NCI-H524 (cell line): ENCODE measurements at regions not wholly inside any gene's neighbourhood (a gene's known extent, or its start where the extent isn't known, plus 50 kb on each side); places are given as distances from the start of the nearest gene placed in this dataset.
"Not testable (repeated sequence)": the region's sequence is repeated elsewhere in the genome, so short reads cannot be mapped to it uniquely, and the experiment has no call there.

Experiments used
- DNase-seq, 2 experiments: peaks; one replicate each; lab custom pipeline; 2025; lab: John Stamatoyannopoulos, UW

DNA sequence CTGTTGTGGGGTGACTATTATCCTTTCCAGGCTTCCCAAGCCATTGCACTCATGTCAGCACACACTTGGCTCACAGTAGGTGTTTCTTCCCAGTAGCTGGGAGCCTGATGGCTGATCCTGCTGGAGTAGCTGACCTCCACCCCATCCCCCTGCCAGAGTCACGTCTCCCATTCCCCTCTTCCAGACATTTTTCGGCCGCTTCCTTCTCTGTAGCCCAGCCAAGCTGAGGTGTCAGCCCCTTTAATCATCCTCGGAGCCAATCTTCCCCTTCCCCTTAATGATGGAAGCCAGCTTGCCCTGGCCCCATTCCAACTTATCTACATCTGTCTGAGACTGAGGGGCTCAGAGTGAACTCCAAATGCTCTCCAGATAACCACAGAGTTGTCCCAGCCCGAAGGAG is 550.7 kb downstream of the MN1 start:
- no peak for DNase-seq

DNA sequence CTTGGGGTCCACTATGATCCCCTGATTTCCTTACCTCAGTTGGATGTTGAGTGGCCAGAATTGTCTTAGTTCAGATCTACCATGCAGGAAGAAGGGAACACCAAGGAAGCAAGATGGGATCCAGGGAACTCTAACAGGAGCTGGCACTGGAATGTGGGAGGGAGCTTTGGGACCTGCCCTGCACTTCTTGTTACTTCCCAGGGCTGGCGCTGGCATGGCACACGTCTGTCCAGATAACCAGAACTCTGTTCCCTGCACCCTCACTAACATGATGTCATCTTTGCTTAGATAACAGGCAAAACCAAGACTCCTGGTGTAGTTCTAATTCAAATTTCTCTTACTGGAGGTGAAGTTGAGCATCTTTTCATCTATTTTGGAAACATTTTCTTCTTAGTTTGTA is 550.0 kb downstream of the MN1 start:
- DNase-seq, result no peak

DNA sequence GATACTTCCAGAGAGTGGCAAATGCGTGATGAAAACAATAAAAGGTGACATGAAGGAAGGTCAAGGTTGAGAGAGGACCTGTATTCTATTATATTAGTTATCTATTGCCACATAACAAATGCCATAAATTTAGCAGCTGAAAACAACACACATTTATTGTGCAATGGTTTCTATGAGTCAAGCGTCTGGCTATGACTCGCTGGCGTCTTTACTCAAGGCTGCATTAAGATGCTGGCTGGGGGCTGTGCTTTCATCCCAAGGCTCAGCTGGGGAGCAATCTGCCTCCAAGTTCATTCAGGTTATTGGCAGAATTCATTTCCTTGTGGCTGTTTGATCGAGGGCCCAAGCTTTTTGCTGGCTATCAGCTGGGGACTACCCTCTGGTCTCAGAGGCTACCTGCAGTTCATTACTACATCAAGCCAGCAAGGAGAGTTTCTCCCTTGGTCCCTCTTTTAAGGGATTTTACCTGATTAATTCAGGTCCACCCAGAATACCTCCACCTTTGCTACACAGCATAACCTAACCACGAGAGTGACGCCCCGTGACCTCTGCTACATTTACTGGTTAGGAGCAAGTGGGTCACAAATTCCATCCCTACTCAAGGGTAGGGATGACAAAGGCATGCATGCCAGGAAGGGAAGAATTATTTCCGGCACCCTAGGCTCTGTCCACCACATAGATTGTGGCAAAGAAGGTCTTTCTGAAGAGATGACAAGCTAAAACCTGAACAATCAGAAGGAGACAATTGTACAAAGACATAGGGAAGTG is 549.1 kb downstream of the MN1 start:
- DNase-seq, result no peak

DNA sequence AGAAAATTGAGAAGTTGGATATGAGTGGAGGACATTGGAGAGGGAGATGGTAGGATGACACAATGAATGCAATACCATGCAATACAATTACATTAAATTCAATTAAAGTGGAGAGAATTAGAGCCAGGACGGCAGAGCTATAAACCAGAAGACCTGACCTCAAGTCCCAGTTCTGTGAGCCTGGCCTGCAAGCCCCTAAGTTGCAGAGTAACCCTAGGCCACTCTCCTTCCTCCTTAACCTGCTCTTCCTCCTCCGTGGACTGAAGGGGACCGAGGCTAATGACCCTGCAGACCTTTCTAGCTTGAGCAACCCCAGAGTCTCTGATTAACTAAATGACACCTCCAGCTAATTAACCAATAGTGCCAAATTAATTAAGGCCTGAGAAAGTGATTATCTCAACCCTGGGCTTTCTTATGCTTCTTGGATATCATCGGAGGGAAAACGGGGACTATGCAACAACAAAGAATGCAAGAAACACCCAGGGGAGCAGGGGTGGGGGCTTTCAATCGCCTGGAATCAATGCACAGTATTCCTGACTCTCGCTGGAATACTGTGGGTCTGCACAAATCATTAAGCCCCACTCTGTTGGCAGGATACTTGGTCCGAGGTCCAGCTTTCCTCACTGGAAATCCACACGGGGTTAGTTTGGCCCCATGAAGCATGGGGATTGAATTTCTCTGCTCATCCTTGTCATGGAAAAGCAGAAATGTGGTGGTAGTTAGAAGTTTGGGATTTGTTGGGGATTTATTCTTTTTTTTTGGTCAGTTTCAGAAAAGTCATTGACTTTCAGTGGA is 548.3 kb downstream of the MN1 start:
- no peak for DNase-seq

DNA sequence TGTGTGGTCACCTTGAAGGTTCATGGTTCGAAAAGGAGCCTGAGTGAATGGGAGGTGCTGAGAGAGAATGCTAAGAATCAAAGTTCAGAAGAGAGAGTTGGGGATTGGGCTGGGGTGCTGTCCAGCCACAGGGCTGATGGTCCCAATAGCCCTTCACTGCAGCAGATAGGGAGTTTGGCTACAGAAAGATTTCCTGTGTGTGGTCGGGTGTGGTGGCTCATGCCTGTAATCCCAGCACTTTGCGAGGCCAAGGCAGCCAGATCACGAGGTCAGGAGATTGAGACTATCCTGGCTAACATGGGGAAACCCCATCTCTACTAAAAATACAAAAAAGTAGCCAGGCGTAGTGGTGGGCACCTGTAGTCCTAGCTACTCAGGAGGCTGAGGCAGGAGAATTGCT is 547.5 kb downstream of the MN1 start:
- DNase-seq, result not testable (repeated sequence)

DNA sequence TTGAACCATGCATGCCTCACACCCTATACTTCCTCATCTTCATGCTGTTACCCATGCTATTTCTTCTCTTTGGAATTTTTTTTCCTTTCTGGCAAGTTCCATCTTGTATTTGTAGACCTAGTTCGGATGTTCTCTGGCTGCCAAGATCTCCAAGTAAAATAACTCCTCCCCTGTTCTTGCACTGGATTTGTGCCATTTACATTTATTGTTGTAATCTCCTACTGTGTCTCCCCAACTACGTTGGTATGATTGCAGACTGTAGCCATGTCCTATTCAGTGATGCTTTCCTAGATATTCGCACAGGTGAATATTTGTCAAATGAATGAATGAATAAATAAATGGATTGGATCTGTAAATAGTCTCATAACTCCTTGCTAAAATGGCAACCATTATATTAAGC is 546.0 kb downstream of the MN1 start:
- DNase-seq, result no peak

DNA sequence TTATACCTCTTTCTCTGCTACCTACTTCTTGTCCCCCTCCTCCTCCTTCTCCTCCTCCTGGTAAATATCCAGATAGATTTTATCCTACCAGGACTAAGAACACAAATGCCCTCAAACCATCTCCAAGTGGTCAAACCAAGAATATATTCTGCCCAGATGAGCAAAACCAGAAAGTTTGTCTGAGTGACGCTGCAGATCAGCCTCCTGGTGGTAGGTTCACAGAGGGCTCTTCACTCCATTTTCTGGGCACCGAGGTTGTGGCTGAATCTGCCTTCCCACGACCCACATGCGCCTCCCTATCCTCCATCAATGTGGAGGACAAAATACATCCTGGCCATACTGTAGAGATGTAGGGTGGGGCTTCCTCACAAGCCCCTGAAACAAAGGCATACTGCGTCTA is 543.6 kb downstream of the MN1 start:
- DNase-seq, result no peak

DNA sequence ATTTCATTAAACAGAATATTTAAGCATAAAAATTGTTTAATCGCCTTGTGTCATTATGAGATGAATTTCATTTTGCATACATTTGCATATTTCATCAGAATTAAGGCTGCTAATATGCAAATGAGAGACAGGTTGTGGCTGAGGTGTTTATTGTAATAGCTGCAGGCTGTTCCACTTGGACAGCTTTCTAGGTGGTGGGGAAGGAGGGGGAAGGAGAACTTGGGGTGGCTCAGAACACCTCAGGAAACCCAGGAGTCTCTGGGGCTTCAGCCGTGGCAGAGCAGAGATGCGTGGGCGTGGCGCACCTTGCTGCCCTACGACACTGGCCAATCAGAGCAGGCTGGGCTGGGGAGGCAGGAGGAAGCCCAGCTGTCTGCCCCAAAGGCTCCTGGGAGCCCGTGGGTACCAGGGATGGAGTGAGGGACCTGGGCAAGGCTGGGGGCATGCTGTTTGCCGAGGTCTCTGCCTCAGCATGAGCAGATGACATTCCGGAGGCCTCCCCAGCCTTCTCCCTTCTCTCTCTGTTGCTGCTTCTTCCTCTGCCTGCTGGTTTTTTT is 542.9 kb downstream of the MN1 start:
- peak in 1 of 2 experiments; percentile 34 for DNase-seq

DNA sequence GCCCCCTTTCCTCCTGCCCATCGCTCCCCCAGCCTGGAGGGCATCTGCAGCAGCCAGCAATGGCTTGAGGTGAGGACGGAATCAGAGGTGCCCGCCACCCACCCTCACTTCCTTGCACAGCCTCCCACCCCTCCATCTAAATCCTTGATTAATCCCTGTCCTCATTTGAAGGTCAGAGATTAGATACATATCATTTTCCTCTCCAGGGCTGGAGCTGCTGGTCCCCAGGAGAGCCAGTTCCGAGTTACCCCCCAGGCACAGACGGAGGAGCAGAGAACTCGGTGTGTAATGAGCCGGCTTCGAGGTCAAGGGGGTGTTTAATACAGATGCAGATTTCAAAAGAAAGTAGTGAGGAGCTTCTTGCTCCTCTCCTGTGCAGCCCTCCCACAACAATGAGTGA is 542.1 kb downstream of the MN1 start:
- DNase-seq, result peak in 1 of 2 experiments; percentile 52

DNA sequence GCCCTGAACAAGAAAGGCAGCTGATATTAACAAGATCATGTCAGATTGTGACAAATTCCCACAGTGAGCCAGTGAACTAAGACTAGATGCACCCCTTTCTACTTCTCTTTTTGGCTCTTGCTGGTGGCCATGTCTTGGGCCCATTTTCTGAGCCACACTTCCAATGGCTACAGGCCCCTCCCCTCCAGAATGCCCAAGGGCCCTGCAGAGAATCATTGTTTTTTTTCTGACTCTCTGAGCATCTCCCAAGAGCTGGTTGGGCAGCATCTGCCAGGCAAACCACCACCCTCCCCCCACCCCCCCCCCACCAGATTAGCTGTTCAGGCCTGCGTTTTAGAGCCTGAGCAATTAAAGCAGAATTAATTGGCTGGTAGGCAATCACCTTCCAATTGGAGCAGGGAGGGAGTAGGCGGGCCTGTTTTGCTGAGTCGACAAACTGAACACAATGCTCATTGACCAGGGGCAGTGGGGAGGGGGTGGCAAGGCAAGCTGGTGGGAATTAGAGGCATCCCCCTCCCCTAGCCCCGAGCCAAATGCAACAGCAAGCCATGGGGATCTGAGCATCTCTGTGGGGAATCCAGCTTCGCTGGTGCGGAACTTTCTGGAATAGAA is 541.4 kb downstream of the MN1 start:
- peak; percentile 60 to 68 for DNase-seq

DNA sequence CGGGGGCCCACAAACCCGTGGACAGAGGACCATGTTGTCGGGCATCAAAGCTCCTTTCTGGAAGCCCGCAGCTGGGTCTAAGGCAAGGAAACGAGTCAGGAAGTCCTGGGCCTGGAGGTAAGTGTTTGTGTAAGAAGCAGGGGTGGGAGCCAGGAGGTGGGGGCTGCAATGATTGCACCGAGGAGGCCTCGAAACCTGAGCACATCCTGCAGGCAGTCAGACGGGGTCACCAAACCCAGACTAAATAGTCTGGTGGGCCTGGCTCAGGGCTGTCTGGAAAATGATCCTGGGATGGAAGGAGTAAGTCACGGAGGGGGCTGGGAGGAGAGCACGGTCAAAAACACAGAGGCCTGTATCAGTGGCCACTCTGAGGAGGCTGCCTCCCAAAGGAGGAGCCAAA is 539.2 kb downstream of the MN1 start:
- DNase-seq, result no peak

DNA sequence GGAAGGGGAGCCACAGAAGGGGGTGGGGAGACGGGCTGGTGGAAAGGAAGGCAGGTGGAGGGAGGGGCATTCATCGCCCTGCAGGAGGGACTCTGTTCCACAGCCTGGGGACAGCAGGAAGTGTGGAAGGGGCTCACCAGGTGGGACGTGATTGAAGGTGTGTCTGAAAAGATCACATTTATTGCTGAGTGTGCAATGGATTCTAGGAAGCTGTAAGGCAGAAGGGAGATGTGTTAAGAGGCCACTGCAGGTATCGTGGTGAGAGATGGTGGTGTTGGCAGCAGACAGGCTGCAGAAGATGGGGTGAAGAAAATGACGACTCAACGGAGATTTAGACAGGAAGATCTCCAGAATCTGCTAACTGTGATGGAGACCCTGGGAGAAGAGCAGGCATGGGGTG is 537.4 kb downstream of the MN1 start:
- DNase-seq, result no peak

DNA sequence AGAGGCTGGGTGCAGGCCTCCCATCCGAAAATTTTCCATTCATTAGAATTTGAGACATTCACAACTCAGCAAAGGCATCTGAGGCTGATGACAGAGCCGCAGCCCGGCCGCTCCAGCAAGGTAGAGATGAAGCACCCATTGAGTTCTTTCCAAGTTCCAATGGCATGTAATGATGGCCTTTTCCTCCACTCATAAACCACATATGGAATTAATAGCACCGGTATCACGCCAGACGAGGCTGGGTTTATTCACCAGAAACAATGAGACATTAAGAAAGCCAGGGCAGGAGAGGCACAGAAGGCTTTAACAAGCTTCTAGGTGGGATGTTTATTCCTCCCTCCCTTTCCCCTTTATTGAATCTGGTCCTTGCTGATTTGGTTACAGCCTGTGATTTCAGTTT is 534.4 kb downstream of the MN1 start:
- no peak for DNase-seq

DNA sequence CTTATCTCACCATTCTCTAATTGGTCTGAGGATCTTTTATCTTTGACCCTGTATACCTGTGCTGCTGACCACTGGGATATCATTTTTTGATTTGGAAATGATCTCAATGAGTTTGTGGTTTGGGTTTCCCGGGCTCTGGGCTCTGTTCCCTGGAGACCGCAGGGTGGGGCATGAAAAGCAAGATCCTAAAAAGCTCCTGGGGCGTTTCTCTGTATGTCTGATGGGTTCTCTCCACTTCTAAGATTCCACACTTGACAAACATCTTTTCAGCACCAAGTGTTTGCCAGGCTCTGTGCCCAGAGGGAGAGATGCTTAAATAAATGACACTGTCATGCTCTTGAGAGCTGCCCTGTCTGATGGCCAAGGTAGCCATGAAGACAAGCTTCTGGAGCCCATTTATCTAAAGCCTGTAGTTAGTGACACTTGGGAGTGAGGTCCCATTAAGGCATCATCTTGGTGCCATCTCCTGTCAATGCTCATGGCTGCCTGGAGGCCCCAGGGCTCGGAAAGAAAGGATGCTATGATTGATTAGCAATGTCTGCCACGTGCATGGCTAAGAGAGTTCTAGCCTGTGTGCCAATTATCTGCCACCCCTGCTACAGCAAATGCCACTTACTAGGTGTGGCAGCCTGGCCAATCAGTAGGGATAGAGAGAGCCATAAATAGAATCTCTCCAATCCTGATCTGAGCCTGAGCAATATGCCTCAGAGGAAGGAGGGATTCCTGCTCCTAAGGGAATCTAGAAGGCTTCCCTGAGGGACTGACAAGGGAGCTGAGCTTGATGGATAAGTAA is 531.6 kb downstream of the MN1 start:
- DNase-seq, result no peak

DNA sequence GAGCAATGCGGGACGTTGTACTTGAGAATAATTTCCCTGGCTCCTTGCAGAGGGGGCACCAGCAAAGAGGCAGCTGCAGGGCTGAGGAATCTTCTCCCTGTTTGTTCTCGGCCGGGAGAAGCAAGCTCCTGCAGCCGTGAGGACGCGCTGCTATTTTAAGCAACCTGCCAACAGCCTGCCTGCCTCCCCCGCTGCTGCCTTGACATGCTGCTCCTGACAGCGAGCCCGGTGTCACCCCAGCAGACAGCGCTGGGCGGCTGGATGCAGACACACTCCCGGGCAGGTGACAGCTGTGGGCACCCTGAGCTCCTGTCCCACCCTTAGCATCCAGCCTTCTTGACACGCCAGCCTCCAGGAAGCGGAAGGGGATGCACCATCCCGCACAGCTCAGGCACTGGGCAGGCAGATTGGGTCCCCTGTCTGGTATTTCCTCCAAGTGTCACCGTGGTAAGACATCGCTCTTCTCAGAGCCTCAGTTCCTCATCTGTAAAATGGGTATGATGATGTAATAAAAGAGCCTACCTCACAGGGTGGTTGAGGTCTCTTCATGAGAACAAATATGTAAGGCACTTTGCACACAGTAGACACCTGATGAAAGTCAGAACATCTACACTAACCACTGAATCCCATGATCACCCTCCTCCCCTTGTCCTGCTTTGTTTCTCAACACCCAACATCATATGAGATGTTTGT is 530.6 kb downstream of the MN1 start:
- DNase-seq, result peak; percentile 22

DNA sequence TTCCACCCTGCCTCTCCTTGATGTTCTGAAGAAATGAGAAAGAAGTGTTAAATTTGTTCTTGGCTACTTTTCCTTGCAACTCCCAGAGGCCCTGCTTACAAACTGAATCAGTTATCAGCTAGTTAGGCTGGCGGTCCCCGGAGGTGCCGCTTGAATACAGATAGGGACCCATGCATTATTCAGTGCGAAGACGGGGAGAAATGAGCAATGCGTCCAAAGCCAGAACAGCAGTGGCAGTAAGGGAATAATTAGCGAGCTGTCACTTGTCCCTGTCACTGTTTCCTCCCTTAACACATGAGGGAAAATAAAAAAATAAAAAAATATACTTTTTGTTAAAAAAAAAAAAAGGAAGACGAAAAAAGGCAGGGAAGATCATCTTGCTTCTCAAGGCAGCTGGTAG is 528.1 kb downstream of the MN1 start:
- no peak for DNase-seq

DNA sequence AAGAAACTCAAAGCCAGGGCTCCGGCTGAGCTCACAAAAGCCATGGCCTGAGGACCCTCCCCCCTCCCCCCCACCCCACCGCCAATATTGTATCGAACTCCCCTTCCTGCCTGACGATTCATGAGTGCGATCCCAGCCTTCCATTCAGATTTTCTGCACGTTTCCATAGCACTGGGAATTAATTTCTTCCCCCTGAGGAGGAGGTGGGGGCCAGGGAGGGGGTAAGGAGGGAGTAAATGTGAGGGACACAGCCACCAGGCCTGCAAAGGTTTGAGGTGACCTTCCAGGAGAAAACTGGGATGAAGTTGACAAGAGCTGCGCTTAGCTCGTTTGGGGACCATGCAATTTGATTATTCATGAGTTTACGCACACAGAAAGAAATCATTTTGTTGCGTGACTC is 527.7 kb downstream of the MN1 start:
- no peak for DNase-seq

DNA sequence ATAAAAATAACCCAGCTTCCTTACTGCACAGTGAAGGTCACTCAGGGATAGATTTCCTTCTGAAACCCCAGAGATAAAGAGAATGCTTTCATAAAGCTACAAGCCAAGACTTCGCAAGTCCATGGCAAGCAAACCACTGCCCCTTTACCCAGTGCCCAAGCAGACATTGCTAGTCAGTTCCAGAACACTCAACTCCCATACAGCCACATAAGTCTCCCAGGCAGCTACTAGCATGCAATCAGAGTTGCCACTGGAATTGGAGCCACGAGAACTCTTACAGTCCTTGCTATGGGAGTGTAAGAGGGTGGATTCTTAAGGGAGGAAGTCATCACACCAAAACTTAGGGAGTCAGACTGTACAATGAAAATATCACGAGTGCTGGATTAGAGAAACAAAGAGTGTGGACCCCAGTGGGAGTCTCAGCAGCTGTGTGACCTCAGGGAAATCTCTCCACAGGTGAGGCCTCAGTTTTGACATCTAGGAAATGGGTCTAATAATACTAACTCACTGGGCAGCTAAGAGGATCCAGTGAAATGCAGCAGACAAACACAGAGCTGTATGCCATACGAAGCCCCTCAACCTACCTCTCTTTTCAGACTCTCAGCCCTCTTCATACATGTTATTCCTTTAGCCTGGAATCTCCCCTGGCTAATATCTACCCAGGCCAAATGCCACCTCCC is 526.6 kb downstream of the MN1 start:
- DNase-seq, result no peak

DNA sequence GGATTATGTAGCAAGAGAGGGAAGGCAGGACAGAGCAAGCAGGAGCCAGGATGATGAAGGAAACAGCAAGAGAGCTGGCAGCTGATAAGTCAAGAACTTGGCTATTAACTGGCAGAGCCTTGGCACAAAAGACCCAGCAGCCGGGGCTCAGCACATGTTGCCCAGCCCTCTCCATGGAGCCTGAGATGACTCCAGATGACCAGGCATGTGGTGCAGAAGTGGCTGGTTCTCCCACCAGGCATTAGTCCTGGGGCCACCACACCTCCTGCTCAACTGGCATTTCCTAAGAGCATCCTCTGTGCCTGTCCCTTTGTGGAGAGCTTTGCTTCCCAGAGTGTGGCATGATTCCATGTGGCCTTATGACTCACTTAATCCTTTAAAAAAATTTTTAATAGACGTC is 522.6 kb downstream of the MN1 start:
- no peak for DNase-seq

DNA sequence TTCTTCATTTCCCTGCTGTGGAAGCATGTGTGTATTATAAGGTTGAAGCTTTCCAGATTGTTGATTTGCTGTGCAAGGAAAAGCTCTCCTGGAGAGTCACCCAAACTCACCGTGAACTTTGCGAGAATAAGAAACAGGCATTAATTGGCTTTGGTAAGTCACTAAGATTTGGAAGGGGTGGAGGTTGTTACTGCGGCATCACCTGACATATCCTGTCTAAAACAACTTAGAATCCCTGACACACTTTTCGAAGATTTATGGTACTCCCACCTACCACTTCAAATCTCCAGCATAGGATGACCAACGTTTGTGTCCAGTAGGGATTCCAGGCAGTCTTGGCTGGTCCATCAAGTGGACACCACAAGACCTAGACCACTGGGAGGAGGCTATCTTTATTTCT is 518.3 kb downstream of the MN1 start:
- no peak for DNase-seq

DNA sequence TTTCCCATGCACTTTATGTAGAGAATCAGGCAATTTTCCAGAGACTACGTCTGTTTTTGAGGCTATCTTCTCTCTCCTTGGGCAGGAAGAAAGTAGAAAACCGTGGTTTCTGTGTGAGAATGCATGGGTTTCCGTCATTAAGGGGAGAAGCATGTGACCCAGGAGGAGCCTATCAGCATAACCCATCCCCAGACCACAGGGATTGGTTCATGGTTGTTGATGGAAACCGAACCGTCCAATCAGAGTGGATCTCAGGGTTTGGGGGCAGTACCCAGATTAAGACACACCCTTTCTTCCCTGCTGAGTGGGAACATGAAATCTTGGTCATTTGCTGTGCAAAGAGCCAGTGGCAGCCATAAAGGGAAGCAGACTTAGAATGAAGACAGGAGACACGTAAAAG is 517.8 kb downstream of the MN1 start:
- DNase-seq, result no peak
